ENCODE measurements at regions not wholly inside any gene's neighbourhood (a gene's known extent, or its start where the extent isn't known, plus 50 kb on each side); places are given as distances from the start of the nearest gene placed in this dataset.
"Not testable (repeated sequence)": the region's sequence is repeated elsewhere in the genome, so short reads cannot be mapped to it uniquely, and the experiment has no call there.

GRCh38 chr4:138112890-138113289, 129.3 kb downstream of the SLC7A11 start:
- not testable (repeated sequence) for TF ChIP-seq POLR2A, CTCF (IDR thresholded peaks at IDR 0.05)
